IMR-90 (cell line): ENCODE measurements at regions not wholly inside any gene's neighbourhood (a gene's known extent, or its start where the extent isn't known, plus 50 kb on each side); places are given as distances from the start of the nearest gene placed in this dataset.

Source experiments
- ATAC-seq: fragments of 200-7000 bp; cut with Tn5 transposase; 2 replicates; pipeline ENCODE4 v1.9.1; 2020; ENCODE audit warnings: low read depth, mild to moderate bottlenecking, moderate library complexity
- BruUV-seq: library from RNA; stranded (reverse); fragments of 400-500 nt; replicated peaks from 2 replicates; lab custom pipeline; 2021; lab: Mats Ljungman, UMichigan
- CTCF ChIA-PET: fragments of 300-600 bp; formaldehyde crosslinking; extraction: SDS; loops from one replicate; lab custom pipeline; 2021; ENCODE audit warnings: antibody characterized with exemption; lab: Yijun Ruan, JAX
- POLR2A ChIA-PET: fragments of 300-600 bp; sonication (Branson Sonifier 250); formaldehyde crosslinking; loops from one replicate; lab custom pipeline; 2022; ENCODE audit warnings: antibody characterized with exemption; ENCODE audit not compliant: unreplicated experiment; lab: Charles Lee
- DNase-seq: peaks from one replicate; pipeline ENCODE4 v3.0.0; 2013
- H2AFZ ChIP-seq: replicated peaks from 2 replicates; pipeline ENCODE3; 2013; ENCODE audit warnings: low read length, mild to moderate bottlenecking; ENCODE audit not compliant: poor library complexity
- H2AK5ac ChIP-seq: 2 replicates; pipeline ENCODE4 v1.6.1; 2013; ENCODE audit warnings: low read depth, low read length, inconsistent platforms
- H2AK9ac ChIP-seq: replicated peaks from 2 replicates; pipeline ENCODE3; 2013; ENCODE audit warnings: mild to moderate bottlenecking, low read depth, low read length, moderate library complexity; ENCODE audit not compliant: poor library complexity
- H2BK120ac ChIP-seq: 2 replicates; pipeline ENCODE4 v1.6.1; 2013; ENCODE audit warnings: low read depth, low read length, inconsistent platforms
- H2BK15ac ChIP-seq: 3 replicates; pipeline ENCODE4 v1.6.1; 2013; ENCODE audit warnings: low read depth, low read length, inconsistent platforms
- H2BK20ac ChIP-seq: 2 replicates; pipeline ENCODE4 v1.6.1; 2013; ENCODE audit warnings: low read depth, mild to moderate bottlenecking, inconsistent platforms, low read length, moderate library complexity
- H2BK5ac ChIP-seq: 2 replicates; pipeline ENCODE4 v1.6.1; 2013; ENCODE audit warnings: mild to moderate bottlenecking, low read depth, low read length, inconsistent platforms; ENCODE audit not compliant: poor library complexity, severe bottlenecking
- H3K14ac ChIP-seq: replicated peaks from 2 replicates; pipeline ENCODE4 v1.6.1; 2013; ENCODE audit warnings: low read depth, low read length, inconsistent platforms
- H3K18ac ChIP-seq: 2 replicates; pipeline ENCODE4 v1.6.1; 2013; ENCODE audit warnings: low read depth, low read length, control low read depth
- H3K23ac ChIP-seq: 2 replicates; pipeline ENCODE4 v1.6.1; 2013; ENCODE audit warnings: low read depth, low read length, inconsistent platforms
- H3K27ac ChIP-seq: 2 replicates; pipeline ENCODE4 v1.5.1; 2013; ENCODE audit warnings: mild to moderate bottlenecking, control low read depth, low read length; ENCODE audit not compliant: insufficient read depth
- H3K27me3 ChIP-seq: 2 replicates; pipeline ENCODE4 v1.6.1; 2013; ENCODE audit warnings: low read length; ENCODE audit not compliant: control insufficient read depth, insufficient read depth
- H3K36me3 ChIP-seq: 2 replicates; pipeline ENCODE4 v1.6.1; 2013; ENCODE audit warnings: low read length, mixed read lengths; ENCODE audit not compliant: control insufficient read depth, insufficient read depth
- H3K4ac ChIP-seq: 2 replicates; pipeline ENCODE4 v1.6.1; 2013; ENCODE audit warnings: low read depth, low read length, inconsistent platforms
- H3K4me1 ChIP-seq: 2 replicates; pipeline ENCODE4 v1.6.1; 2013; ENCODE audit warnings: low read length, mixed read lengths; ENCODE audit not compliant: control insufficient read depth, insufficient read depth
- H3K4me2 ChIP-seq: 2 replicates; pipeline ENCODE4 v1.6.1; 2013; ENCODE audit warnings: low read depth, mild to moderate bottlenecking, control low read depth, low read length, moderate library complexity
- H3K4me3 ChIP-seq: 2 replicates; pipeline ENCODE4 v1.5.1; 2013; ENCODE audit warnings: low read depth, mild to moderate bottlenecking, control low read depth, low read length, moderate library complexity; ENCODE audit not compliant: insufficient read depth
- H3K56ac ChIP-seq: 2 replicates; pipeline ENCODE4 v1.6.1; 2013; ENCODE audit warnings: low read length, inconsistent platforms; ENCODE audit not compliant: insufficient read depth; ENCODE audit errors: extremely low read depth
- H3K79me1 ChIP-seq, 2 experiments: 2 replicates each; pipeline ENCODE4 v1.6.1; 2013; ENCODE audit warnings: low read length in 2 of 2, inconsistent platforms in 1 of 2, low read depth in 1 of 2
- H3K9ac ChIP-seq: 2 replicates; pipeline ENCODE4 v1.6.1; 2013; ENCODE audit warnings: low read depth, low read length, control low read depth
- H3K9me1 ChIP-seq: 2 replicates; pipeline ENCODE4 v1.6.1; 2013; ENCODE audit warnings: low read length, inconsistent platforms; ENCODE audit not compliant: insufficient read depth
- H3K9me3 ChIP-seq: 2 replicates; pipeline ENCODE4 v1.6.1; 2013; ENCODE audit warnings: low read length; ENCODE audit not compliant: control insufficient read depth, insufficient read depth
- H4K20me1 ChIP-seq: 2 replicates; pipeline ENCODE4 v1.6.1; 2013; ENCODE audit warnings: low read length, inconsistent platforms; ENCODE audit not compliant: insufficient read depth
- H4K5ac ChIP-seq: 2 replicates; pipeline ENCODE4 v1.6.1; 2013; ENCODE audit warnings: mild to moderate bottlenecking, low read depth, low read length, control low read depth
- H4K8ac ChIP-seq, 2 experiments: 2 replicates each; pipeline ENCODE4 v1.6.1; 2013; ENCODE audit warnings: low read depth in 2 of 2, low read length in 2 of 2, control low read depth in 1 of 2, inconsistent platforms in 1 of 2
- H4K91ac ChIP-seq: 2 replicates; pipeline ENCODE4 v1.6.1; 2013; ENCODE audit warnings: low read depth, low read length, inconsistent platforms; ENCODE audit not compliant: insufficient read depth
- BHLHE40 ChIP-seq: fragments of 150-350 bp; IDR thresholded peaks from 2 replicates; pipeline ENCODE4 v1.6.1; 2016; ENCODE audit warnings: mild to moderate bottlenecking, low read depth, low read length
- CEBPB ChIP-seq: IDR thresholded peaks from 2 replicates; pipeline ENCODE4 v1.6.1; 2012; ENCODE audit warnings: low read depth, low read length, improper control_type of control experiment
- CHD1 ChIP-seq: IDR thresholded peaks from 2 replicates; pipeline ENCODE4 v1.6.1; 2012; ENCODE audit warnings: low read depth, low read length, improper control_type of control experiment
- FOS ChIP-seq: fragments of 150-350 bp; IDR thresholded peaks from 2 replicates; pipeline ENCODE4 v1.6.1; 2016; ENCODE audit warnings: low read depth, low read length
- MAFK ChIP-seq: IDR thresholded peaks from 2 replicates; pipeline ENCODE4 v1.6.1; 2012; ENCODE audit warnings: low read depth, low read length, improper control_type of control experiment
- MAZ ChIP-seq: IDR thresholded peaks from 2 replicates; pipeline ENCODE4 v1.6.1; 2012; ENCODE audit warnings: low read depth, mild to moderate bottlenecking, low read length, improper control_type of control experiment, moderate library complexity, borderline replicate concordance
- NFE2L2 ChIP-seq: fragments of 150-350 bp; IDR thresholded peaks from 2 replicates; pipeline ENCODE4 v1.6.1; 2016; ENCODE audit warnings: low read depth, mild to moderate bottlenecking, low read length
- POLR2A ChIP-seq: IDR thresholded peaks from 2 replicates; pipeline ENCODE4 v1.6.1; 2012; ENCODE audit warnings: mild to moderate bottlenecking, low read depth, low read length
- RAD21 ChIP-seq: IDR thresholded peaks from 2 replicates; pipeline ENCODE4 v1.6.1; 2012; ENCODE audit warnings: low read length, improper control_type of control experiment
- RCOR1 ChIP-seq: IDR thresholded peaks from 2 replicates; pipeline ENCODE4 v1.6.1; 2012; ENCODE audit warnings: mild to moderate bottlenecking, low read length, improper control_type of control experiment; ENCODE audit not compliant: insufficient replicate concordance
- RFX5 ChIP-seq: IDR thresholded peaks from 2 replicates; pipeline ENCODE4 v1.8.0; 2012; ENCODE audit warnings: low read depth, mild to moderate bottlenecking, low read length, moderate library complexity
- SMC3 ChIP-seq: fragments of 150-350 bp; IDR thresholded peaks from 2 replicates; pipeline ENCODE4 v1.6.1; 2016; ENCODE audit warnings: low read depth, mild to moderate bottlenecking, antibody characterized with exemption, low read length, moderate library complexity
- WGBS, 2 experiments: methylation state at CpG; one replicate each; pipeline versions ENCODE4 v1.1.5 to v1.1.7; 2013; ENCODE audit warnings: missing lambda C conversion rate in 2 of 2; ENCODE audit not compliant: insufficient read length in 1 of 2; ENCODE audit errors: extremely low coverage in 2 of 2; 5-methylcytosine and 5-hydroxymethylcytosine counted together
- dilution Hi-C: fragments of 300-500 bp; cut with HindIII; formaldehyde crosslinking; loops from one replicate; pipeline ENCODE4 v1.14.3; 2018; ENCODE audit warnings: low sequenced_read_pairs; ENCODE audit not compliant: unreplicated experiment
- in situ Hi-C: fragments of 300-500 bp; cut with MboI; formaldehyde crosslinking; loops from 3 replicates; pipeline ENCODE4 v1.14.3; 2019; ENCODE audit warnings: low sequenced_read_pairs, inconsistent platforms, mixed read lengths
- intact Hi-C: fragments of 100-400 bp; cut with micrococcal nuclease; formaldehyde crosslinking; loops from 2 replicates; pipeline ENCODE4 v1.10.0; 2022
- TF ChIP-seq, protein P1 (sequence below): fragments of 150-350 bp; IDR thresholded peaks from 2 replicates; pipeline ENCODE4 v1.6.1; 2017; ENCODE audit warnings: mild to moderate bottlenecking, antibody characterized with exemption, low read length, low read depth
- TF ChIP-seq, protein P2 (sequence below): fragments of 150-350 bp; IDR thresholded peaks from 2 replicates; pipeline ENCODE4 v1.6.1; 2016; ENCODE audit warnings: low read depth, mild to moderate bottlenecking, low read length, moderate library complexity, borderline replicate concordance

DNA sequence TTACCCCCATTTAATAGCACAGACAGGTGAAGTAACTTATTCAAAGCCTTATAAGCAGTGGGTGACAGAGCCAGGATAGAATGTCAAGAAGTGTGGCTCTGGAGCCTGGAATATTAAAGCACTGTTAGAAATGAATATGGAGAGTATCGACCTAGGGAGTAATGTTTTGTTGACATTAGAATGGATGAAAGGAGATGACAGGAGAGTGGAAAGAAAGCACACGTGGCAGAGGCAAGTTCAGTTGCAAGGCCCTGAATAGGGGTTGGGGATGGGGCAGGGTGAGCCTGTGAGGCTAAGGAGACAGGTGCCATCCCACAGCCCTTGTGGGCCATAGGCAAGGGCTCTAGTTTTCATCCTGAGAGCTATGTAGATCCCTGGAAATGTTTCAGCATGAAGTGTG lies 125.5 kb upstream of the PLXNA2 start:
- no peak overlapping the region for H2AK9ac ChIP-seq

More for the DNA sequence above, 125.5 kb upstream of the PLXNA2 start:
- intact Hi-C loops: no loop called here
- Histone ChIP-seq H3K4me1 (no peaks in the 10 kb centered on the region), H2BK120ac (no peak overlapping the region), H3K27me3 (no peaks in the 10 kb centered on the region), H3K4ac (no peak overlapping the region), H3K56ac (no peak overlapping the region), H2BK5ac (no peak overlapping the region), H3K9ac (no peak overlapping the region), H2BK15ac (no peak overlapping the region), H3K18ac (no peak overlapping the region), H3K14ac (no peak overlapping the region), H3K9me1 (no peaks in the 10 kb centered on the region), H4K5ac (no peak overlapping the region), H3K9me3 (no peaks in the 10 kb centered on the region; the same call in 1 of the 2 replicates), H2BK20ac (no peak overlapping the region), H3K36me3 (no peaks in the 10 kb centered on the region), H4K8ac (no peak overlapping the region), H4K20me1 (no peaks in the 10 kb centered on the region), H2AK5ac (no peak overlapping the region), H3K4me2 (no peak overlapping the region), H3K27ac (no peak overlapping the region), H3K79me1 (no peaks in the 10 kb centered on the region), H3K4me3 (no peak overlapping the region), H2AFZ (no peak overlapping the region), H4K91ac (no peak overlapping the region), H3K23ac (no peak overlapping the region)
- POLR2A ChIA-PET: no interaction called here
- in situ Hi-C loops: no loop called here
- no peak for TF ChIP-seq MAZ
- TF ChIP-seq, protein P1, sequence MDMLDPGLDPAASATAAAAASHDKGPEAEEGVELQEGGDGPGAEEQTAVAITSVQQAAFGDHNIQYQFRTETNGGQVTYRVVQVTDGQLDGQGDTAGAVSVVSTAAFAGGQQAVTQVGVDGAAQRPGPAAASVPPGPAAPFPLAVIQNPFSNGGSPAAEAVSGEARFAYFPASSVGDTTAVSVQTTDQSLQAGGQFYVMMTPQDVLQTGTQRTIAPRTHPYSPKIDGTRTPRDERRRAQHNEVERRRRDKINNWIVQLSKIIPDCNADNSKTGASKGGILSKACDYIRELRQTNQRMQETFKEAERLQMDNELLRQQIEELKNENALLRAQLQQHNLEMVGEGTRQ: no peak
- TF ChIP-seq, protein P2, sequence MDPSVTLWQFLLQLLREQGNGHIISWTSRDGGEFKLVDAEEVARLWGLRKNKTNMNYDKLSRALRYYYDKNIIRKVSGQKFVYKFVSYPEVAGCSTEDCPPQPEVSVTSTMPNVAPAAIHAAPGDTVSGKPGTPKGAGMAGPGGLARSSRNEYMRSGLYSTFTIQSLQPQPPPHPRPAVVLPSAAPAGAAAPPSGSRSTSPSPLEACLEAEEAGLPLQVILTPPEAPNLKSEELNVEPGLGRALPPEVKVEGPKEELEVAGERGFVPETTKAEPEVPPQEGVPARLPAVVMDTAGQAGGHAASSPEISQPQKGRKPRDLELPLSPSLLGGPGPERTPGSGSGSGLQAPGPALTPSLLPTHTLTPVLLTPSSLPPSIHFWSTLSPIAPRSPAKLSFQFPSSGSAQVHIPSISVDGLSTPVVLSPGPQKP: no peak
- no peak for TF ChIP-seq RFX5
- no peak for TF ChIP-seq RAD21
- TF ChIP-seq RCOR1: no peak
- no peak for TF ChIP-seq MAFK
- TF ChIP-seq FOS: no peak
- no peak for TF ChIP-seq BHLHE40
- no peak for TF ChIP-seq NFE2L2
- TF ChIP-seq POLR2A: no peak
- no peak for TF ChIP-seq SMC3
- TF ChIP-seq CEBPB: no peak
- no peak for TF ChIP-seq CHD1
- ATAC-seq (no peak), DNase-seq (no peak)
- WGBS, 2 experiments: 0% methylated on average over 2 of the region's 2 CpGs; no CpG with 5 or more reads in 1 of the 2 experiments
- CTCF ChIA-PET: no interaction called here
- no TSS peak for BruUV-seq
- dilution Hi-C loops: no loop called here
